ENCODE measurements at regions not wholly inside any gene's neighbourhood (a gene's known extent, or its start where the extent isn't known, plus 50 kb on each side); places are given as distances from the start of the nearest gene placed in this dataset.
"Not testable (repeated sequence)": the region's sequence is repeated elsewhere in the genome, so short reads cannot be mapped to it uniquely, and the experiment has no call there.

DNA sequence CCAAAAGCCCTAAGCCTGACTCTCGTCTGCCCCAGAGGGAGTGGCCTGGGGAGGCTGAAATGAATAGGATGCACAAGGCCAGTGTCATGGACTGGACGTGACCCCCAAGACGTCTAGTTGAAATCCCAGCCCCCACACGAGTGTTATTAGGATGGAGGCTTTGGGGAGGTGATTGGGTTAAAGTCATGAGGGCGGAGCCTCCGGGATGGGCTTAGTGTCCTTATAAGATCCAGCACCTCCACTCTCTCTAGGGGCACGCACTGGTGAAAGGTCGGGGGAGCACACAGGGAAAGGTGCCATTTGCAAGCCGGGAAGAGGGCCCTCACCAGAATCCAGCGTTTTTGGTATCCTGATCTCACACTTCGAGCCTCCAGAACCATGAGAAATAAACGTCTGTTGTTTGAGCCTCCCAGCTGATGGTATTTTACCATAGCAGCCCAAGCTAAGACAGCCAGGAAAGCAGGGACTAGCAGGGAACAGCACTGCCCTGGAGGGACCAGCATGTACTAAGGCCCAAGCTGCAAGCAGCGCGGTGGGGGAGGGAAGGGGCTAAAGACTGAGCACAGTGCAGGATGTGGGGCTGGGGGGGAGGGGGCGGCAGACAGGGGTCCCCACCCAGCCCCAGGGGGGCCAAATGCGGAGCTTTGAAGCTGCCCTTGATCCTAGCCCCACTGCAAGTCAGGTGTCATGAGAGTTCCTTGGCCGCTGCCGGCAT lies 78.3 kb upstream of the NCOR2 start:
- Mint-ChIP-seq H3K4me1 (peaks cover 11 to 24% (median 19%) of the 10 kb centered on the region in 3 donors), H3K27ac (peak overlapping the region in 1 of 6 donors; percentile 86), H3K4me3 (peak overlapping the region in 2 of 8 donors; percentile 16 to 55), H3K27me3 (peaks cover 0 to 22% (median 3%) of the 10 kb centered on the region in 3 donors), H3K9me3 (peaks cover 4 to 27% (median 15%) of the 10 kb centered on the region in 7 donors), H3K36me3 (peaks cover 7 to 8% of the 10 kb centered on the region in 2 donors)
- DNase-seq (no peak), ATAC-seq (ENCODE audit: low read depth in 2 of 2) (no peak)

DNA sequence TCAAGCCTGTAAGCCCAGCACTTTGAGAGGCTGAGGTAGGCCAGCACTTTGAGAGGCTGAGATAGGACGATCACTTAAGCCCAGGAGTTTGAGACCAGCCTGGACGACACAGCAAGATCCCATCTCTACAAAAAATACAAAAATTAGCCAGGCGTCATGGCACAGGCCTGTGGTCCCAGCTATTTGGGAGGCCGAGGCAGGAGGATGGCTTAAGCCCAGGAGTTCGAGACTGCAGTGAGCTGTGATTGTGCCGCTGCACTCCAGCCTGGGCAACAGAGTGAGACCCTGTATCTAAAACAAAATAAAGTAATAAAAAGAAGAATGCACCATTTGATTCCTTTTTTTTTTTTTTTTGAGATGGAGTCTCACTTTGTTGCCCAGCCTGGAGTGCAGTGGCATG lies 76.4 kb upstream of the NCOR2 start:
- H3K4me3 Mint-ChIP-seq: peak overlapping the region in 1 of 8 donors; percentile 1
- ATAC-seq (ENCODE audit: low read depth in 2 of 2); H3K27ac Mint-ChIP-seq; DNase-seq; H3K36me3 Mint-ChIP-seq: not testable (repeated sequence)
- peaks cover 11 to 24% (median 19%) of the 10 kb centered on the region in 3 donors for H3K4me1 Mint-ChIP-seq
- H3K9me3 Mint-ChIP-seq: peaks cover under 1 to 12% (median 8%) of the 10 kb centered on the region in 7 donors
- peaks cover 9 to 26% (median 10%) of the 10 kb centered on the region in 3 donors for H3K27me3 Mint-ChIP-seq

DNA sequence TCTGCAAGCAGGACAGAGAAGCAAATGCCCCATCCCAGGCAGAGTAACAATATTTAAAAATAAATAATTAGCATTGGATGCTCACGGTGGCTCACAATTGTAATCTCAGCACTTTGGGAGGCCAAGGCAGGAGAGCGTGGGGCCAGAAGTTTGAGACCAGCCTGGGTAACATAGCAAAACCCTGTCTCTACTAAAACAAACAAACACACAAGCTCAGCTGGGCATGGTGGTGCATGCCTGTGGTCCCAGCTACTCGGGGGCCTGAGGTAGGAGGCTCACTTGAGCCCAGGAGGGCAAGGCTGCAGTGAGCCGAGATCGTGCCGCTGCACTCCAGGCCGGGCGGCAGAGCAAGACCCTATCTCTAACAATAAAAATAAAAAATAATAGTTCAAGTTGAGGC lies 74.7 kb upstream of the NCOR2 start:
- ATAC-seq (ENCODE audit: low read depth in 2 of 2): no peak
- no peaks in the 10 kb centered on the region for H3K36me3 Mint-ChIP-seq
- H3K4me1 Mint-ChIP-seq: peaks cover 11 to 18% (median 15%) of the 10 kb centered on the region in 3 donors
- H3K27ac Mint-ChIP-seq: no peak overlapping the region
- peaks cover 10 to 18% (median 17%) of the 10 kb centered on the region in 3 donors for H3K27me3 Mint-ChIP-seq
- DNase-seq: no peak
- no peaks in the 10 kb centered on the region for H3K9me3 Mint-ChIP-seq
- no peak overlapping the region for H3K4me3 Mint-ChIP-seq

DNA sequence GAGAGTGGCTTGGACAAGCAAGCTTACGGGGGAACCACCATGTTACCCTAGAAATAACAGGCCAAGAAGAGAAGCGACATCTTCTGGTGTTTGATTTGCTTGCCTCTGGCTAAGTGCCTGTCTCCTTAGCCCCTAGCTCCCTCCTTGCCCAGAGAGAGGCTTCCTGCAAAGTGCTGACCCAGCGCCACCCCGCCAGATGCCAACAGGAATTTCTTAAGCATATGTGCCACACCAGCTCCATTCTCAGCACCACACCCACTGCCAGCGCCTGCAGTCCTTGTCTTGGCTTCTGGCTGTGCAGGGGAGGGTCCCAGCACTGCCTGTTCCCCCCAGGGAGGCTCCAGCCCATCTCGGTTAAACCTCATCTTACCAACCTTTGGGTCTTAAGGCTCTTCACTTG lies 74.2 kb upstream of the NCOR2 start:
- Mint-ChIP-seq H3K9me3 (no peaks in the 10 kb centered on the region), H3K4me1 (peaks cover 9 to 13% (median 10%) of the 10 kb centered on the region in 3 donors), H3K4me3 (no peak overlapping the region), H3K36me3 (no peaks in the 10 kb centered on the region), H3K27me3 (peaks cover 12 to 18% (median 17%) of the 10 kb centered on the region in 3 donors), H3K27ac (peak overlapping the region in 1 of 6 donors; percentile 36)
- no peak for DNase-seq
- ATAC-seq (ENCODE audit: low read depth in 2 of 2): no peak

DNA sequence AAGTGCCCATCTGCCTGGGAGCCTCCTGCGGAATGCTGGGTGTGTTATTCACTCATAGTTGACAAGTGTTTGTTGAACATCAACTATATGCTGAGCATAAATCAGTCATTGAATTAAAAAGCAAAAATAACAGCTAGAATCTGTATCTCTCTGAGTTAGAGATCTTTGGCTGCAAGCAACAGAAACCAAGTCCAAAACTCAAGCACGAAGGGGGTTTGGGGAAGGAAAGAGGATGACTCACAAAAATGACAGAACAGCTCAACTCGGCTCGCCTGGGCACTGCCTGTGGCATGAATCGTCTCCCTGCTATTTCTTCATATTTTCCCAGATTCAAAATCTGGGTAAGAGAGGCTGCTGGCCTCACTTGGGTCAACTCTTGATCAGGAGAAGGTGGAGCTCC lies 72.6 kb upstream of the NCOR2 start:
- Mint-ChIP-seq H3K4me1 (no peaks in the 10 kb centered on the region), H3K27me3 (peaks cover 15 to 28% (median 18%) of the 10 kb centered on the region in 3 donors), H3K27ac (no peak overlapping the region), H3K9me3 (no peaks in the 10 kb centered on the region), H3K4me3 (peak overlapping the region in 1 of 8 donors; percentile 22), H3K36me3 (no peaks in the 10 kb centered on the region)
- DNase-seq (no peak), ATAC-seq (ENCODE audit: low read depth in 2 of 2) (no peak)

DNA sequence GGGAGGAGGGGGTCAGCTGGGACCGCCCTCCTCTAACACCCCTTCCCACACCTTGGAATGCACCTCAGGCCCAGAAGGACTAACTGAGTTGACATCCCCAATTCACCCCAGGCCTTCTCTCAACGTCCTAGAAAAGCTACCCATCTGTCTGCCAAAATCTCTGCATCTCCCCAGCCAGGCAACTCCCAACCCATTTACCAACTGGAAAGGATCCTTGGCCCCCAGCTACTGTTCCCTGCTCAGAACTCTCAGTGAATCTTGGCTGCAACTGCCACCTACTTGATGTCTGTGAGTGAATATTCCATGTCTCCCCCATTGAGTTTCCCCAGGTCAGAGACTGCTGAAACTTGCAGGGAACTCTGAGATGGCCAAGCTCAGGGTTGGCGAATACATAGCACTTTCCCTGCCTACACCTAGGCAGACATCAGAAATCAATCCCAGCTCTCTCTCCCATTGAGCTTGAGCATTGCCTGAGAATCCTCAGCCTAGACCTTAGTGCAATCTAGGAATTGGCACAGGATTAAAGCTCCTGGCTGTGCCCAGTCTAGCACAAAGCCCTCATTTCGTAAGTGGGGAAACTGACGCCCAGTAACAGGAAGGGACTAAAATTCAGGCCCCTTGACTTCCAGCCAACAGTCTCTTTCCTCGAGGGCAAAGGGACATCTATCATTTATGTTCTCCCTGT lies 71.9 kb upstream of the NCOR2 start:
- DNase-seq (no peak), ATAC-seq (ENCODE audit: low read depth in 2 of 2) (no peak)
- H3K4me3 Mint-ChIP-seq: no peak overlapping the region
- H3K9me3 Mint-ChIP-seq: no peaks in the 10 kb centered on the region
- H3K36me3 Mint-ChIP-seq: no peaks in the 10 kb centered on the region
- peaks cover 16 to 28% (median 18%) of the 10 kb centered on the region in 3 donors for H3K27me3 Mint-ChIP-seq
- H3K27ac Mint-ChIP-seq: peak overlapping the region in 1 of 6 donors; percentile 12
- no peaks in the 10 kb centered on the region for H3K4me1 Mint-ChIP-seq

DNA sequence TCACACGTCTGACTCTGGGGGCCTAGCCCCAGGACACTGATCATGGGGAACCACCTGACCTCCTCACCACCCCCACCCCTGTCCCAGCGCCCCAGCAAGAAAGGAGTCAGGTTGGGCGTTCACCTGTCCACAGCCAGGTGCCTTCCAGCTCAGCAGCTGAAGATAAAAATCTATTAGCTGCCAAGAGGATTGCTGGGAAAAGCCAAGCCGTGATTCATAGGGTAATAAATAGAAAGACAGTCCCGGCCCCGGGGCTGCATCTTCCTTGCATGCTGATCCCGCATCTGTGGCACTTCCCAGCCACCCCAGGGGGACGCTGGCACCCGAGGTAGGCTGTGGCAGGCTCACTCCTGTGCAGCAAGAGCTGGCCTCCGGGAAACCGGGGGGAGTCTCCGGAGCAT lies 70.2 kb upstream of the NCOR2 start:
- H3K4me1 Mint-ChIP-seq: no peaks in the 10 kb centered on the region
- peaks cover 24 to 44% (median 25%) of the 10 kb centered on the region in 3 donors for H3K27me3 Mint-ChIP-seq
- DNase-seq: no peak
- no peak overlapping the region for H3K27ac Mint-ChIP-seq
- H3K36me3 Mint-ChIP-seq: no peaks in the 10 kb centered on the region
- peaks cover 0 to 3% (median 0%) of the 10 kb centered on the region in 7 donors for H3K9me3 Mint-ChIP-seq
- no peak overlapping the region for H3K4me3 Mint-ChIP-seq
- no peak for ATAC-seq (ENCODE audit: low read depth in 2 of 2)

DNA sequence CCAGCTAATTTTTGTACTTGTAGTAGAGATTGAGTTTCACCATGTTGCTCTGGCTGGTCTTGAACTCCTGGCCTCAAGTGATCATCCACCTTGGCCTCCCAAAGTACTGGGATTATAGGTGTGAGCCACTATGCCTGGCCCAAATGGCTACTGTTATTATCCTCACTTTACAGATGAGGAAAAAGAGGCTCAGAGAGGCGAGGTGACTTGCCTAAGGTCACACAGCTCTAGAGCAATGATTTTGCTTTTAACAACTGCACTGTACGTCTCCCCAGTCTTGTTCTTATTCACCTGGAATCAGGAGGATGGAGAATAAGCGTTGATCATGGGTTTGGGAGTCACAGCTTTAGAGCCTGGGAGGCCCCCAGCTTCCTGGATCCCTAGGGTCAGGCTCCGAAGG lies 69.8 kb upstream of the NCOR2 start:
- no peak overlapping the region for H3K27ac Mint-ChIP-seq
- no peaks in the 10 kb centered on the region for H3K4me1 Mint-ChIP-seq
- no peak overlapping the region for H3K4me3 Mint-ChIP-seq
- H3K27me3 Mint-ChIP-seq: peaks cover 24 to 44% (median 26%) of the 10 kb centered on the region in 3 donors
- DNase-seq (no peak), ATAC-seq (ENCODE audit: low read depth in 2 of 2) (no peak)
- no peaks in the 10 kb centered on the region for H3K36me3 Mint-ChIP-seq
- H3K9me3 Mint-ChIP-seq: peaks cover 0 to 3% (median 0%) of the 10 kb centered on the region in 7 donors

DNA sequence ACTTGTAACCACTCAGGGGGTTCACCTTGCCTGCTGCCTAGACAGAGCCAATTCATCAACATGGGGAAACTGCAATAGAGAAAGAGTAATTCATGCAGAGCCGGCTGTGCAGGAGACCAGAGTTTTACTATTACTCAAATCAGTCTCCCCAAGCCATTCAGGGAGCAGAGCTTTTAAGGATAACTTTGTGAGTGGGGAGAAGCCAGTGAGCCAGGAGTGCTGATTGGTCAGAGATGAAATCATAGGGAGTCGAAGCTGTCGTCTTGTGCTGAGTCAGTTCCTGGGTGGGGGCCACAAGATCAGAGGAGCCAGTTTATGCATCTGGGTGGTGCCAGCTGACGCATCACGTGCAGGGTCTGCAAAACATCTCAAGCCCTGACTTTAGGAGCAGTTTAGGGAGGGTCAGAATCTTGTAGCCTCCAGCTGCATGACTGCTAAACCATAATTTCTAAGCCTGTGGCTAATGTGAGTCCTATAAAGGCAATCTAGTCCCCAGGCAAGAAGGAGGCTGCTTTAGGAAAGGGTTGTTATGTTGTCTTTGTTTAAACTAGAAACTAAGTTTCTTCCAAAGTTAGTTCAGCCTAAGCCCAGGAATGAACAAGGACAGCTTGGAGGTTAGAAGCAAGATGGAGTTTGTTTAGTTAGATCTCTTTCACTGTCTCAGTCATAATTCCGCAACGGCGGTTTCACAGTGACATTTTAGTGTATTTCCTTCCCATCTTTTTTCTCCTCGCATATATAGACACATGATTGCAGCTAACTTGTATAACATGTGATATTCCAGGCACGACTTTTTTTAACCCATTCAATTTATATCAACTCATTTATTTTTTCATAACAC lies 68.9 kb upstream of the NCOR2 start:
- H3K4me1 Mint-ChIP-seq: no peaks in the 10 kb centered on the region
- H3K4me3 Mint-ChIP-seq: no peak overlapping the region
- no peak overlapping the region for H3K27ac Mint-ChIP-seq
- DNase-seq (no peak), ATAC-seq (ENCODE audit: low read depth in 2 of 2) (no peak)
- H3K36me3 Mint-ChIP-seq: no peaks in the 10 kb centered on the region
- H3K27me3 Mint-ChIP-seq: peaks cover 24 to 44% (median 26%) of the 10 kb centered on the region in 3 donors
- H3K9me3 Mint-ChIP-seq: peaks cover 0 to 3% (median 0%) of the 10 kb centered on the region in 7 donors

DNA sequence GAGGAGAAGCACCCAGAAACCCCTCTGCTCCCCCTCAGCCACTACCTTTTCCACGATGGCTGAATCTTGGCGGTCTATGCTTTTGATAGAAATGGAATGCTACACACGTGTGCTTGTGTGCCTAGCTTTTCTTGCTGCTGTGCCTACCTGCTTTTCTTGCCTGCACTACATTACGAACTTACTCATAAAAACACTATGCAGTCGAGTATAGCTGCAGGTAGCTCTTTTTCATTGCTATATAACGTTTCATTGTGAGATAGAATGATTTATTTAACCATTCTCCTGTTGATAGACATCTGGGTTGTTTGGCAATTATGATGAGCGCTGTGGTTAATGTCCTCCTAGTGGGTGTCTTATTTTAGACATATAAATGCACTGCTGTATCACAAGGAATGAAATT lies 67.9 kb upstream of the NCOR2 start:
- Mint-ChIP-seq H3K9me3 (peaks cover 0 to 3% (median 0%) of the 10 kb centered on the region in 7 donors), H3K36me3 (no peaks in the 10 kb centered on the region), H3K27me3 (peaks cover 19 to 44% (median 26%) of the 10 kb centered on the region in 3 donors), H3K4me1 (no peaks in the 10 kb centered on the region), H3K27ac (no peak overlapping the region), H3K4me3 (no peak overlapping the region)
- no peak for ATAC-seq (ENCODE audit: low read depth in 2 of 2)
- DNase-seq: no peak

DNA sequence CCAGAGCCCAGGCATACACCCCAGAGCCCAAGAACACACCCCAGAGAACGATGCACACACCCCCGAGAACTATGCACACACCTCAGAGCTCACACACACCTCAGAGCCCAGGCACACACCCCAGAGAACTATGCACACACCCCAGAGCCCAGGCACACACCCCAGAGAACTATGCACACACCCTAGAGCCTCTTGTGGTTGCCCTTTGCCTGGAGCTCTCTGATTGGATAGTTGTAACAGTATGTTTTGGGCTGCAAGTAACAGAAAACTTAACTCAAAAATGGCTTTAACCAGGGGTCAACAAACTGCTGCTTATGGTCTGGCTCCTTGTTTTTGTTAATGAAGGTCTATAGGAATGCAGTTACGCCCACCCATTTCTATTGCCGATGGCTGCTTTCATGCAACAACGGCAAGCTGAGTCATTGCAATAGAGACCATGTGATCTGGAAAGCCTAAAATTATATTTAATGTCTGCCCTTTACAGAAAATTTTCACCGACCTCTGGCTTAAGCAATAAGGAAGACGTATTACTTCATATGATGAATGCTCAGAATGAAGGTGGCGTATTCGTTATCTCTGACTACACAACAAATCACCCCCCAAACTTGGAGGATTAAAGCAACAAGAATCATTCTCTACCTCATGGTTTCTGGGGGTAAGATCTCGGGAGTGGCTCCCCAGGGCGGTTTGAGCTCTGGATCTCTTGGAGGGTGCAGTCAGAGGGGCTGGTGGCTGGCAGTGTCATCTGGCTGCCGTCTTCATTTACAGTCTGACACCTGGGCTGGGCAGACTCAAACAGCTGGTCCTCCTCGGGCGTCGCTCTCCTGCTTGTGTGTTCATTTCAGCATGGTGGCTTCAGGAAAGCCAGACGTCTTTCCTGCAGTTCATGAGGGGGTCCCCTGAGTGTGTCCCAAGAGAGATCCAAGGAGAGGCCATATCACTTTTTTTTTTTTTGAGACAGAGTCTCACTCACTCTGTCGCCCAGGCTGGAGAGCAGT lies 66.3 kb upstream of the NCOR2 start:
- Mint-ChIP-seq H3K9me3 (peaks cover 0 to 3% (median 0%) of the 10 kb centered on the region in 7 donors), H3K27ac (no peak overlapping the region), H3K36me3 (no peaks in the 10 kb centered on the region), H3K4me3 (no peak overlapping the region), H3K4me1 (no peaks in the 10 kb centered on the region), H3K27me3 (peaks cover 14 to 34% (median 20%) of the 10 kb centered on the region in 3 donors)
- DNase-seq: no peak
- ATAC-seq (ENCODE audit: low read depth in 2 of 2): no peak

DNA sequence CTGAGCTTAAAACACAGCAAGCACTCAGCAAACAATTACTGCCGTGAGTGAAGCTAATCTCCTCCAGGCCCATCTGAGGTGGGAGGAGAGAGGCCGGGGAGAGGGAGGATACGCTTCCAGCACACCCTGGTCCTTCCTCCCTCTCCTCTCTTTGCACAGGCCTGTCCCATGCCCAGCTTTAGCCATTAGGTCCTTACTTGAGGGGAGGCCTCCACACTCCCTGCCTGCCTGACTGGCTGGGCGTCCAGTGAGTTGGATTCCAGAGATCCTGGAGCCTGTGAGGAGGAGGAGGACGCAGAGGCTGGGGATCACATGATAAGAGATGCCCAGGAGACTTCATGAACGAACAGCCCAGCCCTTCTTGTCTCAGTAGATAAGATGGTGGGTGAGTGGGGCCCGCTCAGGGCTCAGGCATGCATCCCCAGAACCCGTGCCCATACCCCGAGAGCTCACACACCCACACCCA lies 65.1 kb upstream of the NCOR2 start:
- Mint-ChIP-seq H3K27me3 (peaks cover 14 to 26% (median 20%) of the 10 kb centered on the region in 3 donors), H3K36me3 (no peaks in the 10 kb centered on the region)

More for the DNA sequence above, 65.1 kb upstream of the NCOR2 start:
- Mint-ChIP-seq H3K9me3 (peaks cover 0 to 3% (median 0%) of the 10 kb centered on the region in 7 donors), H3K4me1 (no peaks in the 10 kb centered on the region), H3K4me3 (no peak overlapping the region), H3K27ac (no peak overlapping the region)
- DNase-seq (no peak), ATAC-seq (ENCODE audit: low read depth in 2 of 2) (no peak)

All from naive B cell (primary cell).